ENCODE measurements at regions not wholly inside any gene's neighbourhood (a gene's known extent, or its start where the extent isn't known, plus 50 kb on each side); places are given as distances from the start of the nearest gene placed in this dataset.

GRCh38 chr5:38131686-38132085 is 126.7 kb upstream of the EGFLAM start:
- H3K27ac Mint-ChIP-seq, result no peak overlapping the region
- DNase-seq, result no peak
- H3K4me3 Mint-ChIP-seq, result no peak overlapping the region
- peaks cover 12% of the 10 kb centered on the region for H3K27me3 Mint-ChIP-seq (ENCODE audit: low read depth, poor library complexity)
- H3K4me1 Mint-ChIP-seq, result peaks cover 45% of the 10 kb centered on the region
- H3K9me3 Mint-ChIP-seq, result no peaks in the 10 kb centered on the region
- no peak for TF ChIP-seq CTCF (IDR thresholded peaks at IDR 0.05)
- H3K36me3 Mint-ChIP-seq (ENCODE audit: low read depth), result no peaks in the 10 kb centered on the region

- peaks cover 8% of the 10 kb centered on the region for H3K4me1 Mint-ChIP-seq
- H3K9me3 Mint-ChIP-seq, result peaks cover 19% of the 10 kb centered on the region
- H3K36me3 Mint-ChIP-seq (ENCODE audit: low read depth), result peaks cover 5% of the 10 kb centered on the region
- H3K27ac Mint-ChIP-seq, result no peak overlapping the region
- H3K4me3 Mint-ChIP-seq, result no peak overlapping the region
- no peak for TF ChIP-seq CTCF (IDR thresholded peaks at IDR 0.05)
- DNase-seq, result no peak
- H3K27me3 Mint-ChIP-seq (ENCODE audit: low read depth, poor library complexity), result peaks cover 4% of the 10 kb centered on the region
Measured at GRCh38 chr5:38124321-38124720, 134.0 kb upstream of the EGFLAM start.

GRCh38 chr5:38121420-38121819 is 136.9 kb upstream of the EGFLAM start:
- no peaks in the 10 kb centered on the region for H3K27me3 Mint-ChIP-seq (ENCODE audit: low read depth, poor library complexity)
- H3K4me1 Mint-ChIP-seq, result peaks cover 11% of the 10 kb centered on the region
- peaks cover 5% of the 10 kb centered on the region for H3K36me3 Mint-ChIP-seq (ENCODE audit: low read depth)
- no peak for DNase-seq
- H3K4me3 Mint-ChIP-seq, result no peak overlapping the region
- H3K27ac Mint-ChIP-seq, result no peak overlapping the region
- H3K9me3 Mint-ChIP-seq, result peaks cover 19% of the 10 kb centered on the region
- TF ChIP-seq CTCF (IDR thresholded peaks at IDR 0.05), result no peak

GRCh38 chr5:38119836-38120235 is 138.5 kb upstream of the EGFLAM start:
- no peak for DNase-seq
- no peak overlapping the region for H3K4me3 Mint-ChIP-seq
- peaks cover 18% of the 10 kb centered on the region for H3K9me3 Mint-ChIP-seq
- TF ChIP-seq CTCF (IDR thresholded peaks at IDR 0.05), result no peak
- no peak overlapping the region for H3K27ac Mint-ChIP-seq
- no peaks in the 10 kb centered on the region for H3K27me3 Mint-ChIP-seq (ENCODE audit: low read depth, poor library complexity)
- H3K4me1 Mint-ChIP-seq, result peaks cover 7% of the 10 kb centered on the region
- H3K36me3 Mint-ChIP-seq (ENCODE audit: low read depth), result peaks cover 5% of the 10 kb centered on the region

GRCh38 chr5:38117784-38118479 is 140.4 kb upstream of the EGFLAM start:
- Mint-ChIP-seq H3K27ac (no peak overlapping the region), H3K36me3 (ENCODE audit: low read depth) (peaks cover 5% of the 10 kb centered on the region), H3K4me1 (peaks cover 23% of the 10 kb centered on the region), H3K27me3 (ENCODE audit: low read depth, poor library complexity) (no peaks in the 10 kb centered on the region), H3K4me3 (no peak overlapping the region), H3K9me3 (peaks cover 10% of the 10 kb centered on the region)
- no peak for TF ChIP-seq CTCF (IDR thresholded peaks at IDR 0.05)
- no peak for DNase-seq

- Mint-ChIP-seq H3K27me3 (ENCODE audit: low read depth, poor library complexity) (no peaks in the 10 kb centered on the region), H3K4me1 (peaks cover 29% of the 10 kb centered on the region), H3K36me3 (ENCODE audit: low read depth) (no peaks in the 10 kb centered on the region), H3K4me3 (no peak overlapping the region), H3K9me3 (no peaks in the 10 kb centered on the region), H3K27ac (no peak overlapping the region)
- no peak for TF ChIP-seq CTCF (IDR thresholded peaks at IDR 0.05)
- DNase-seq, result no peak
Measured at GRCh38 chr5:38115318-38115827, 143.0 kb upstream of the EGFLAM start.
